AG04450 (cell line): ENCODE measurements at regions not wholly inside any gene's neighbourhood (a gene's known extent, or its start where the extent isn't known, plus 50 kb on each side); places are given as distances from the start of the nearest gene placed in this dataset.
"Not testable (repeated sequence)": the region's sequence is repeated elsewhere in the genome, so short reads cannot be mapped to it uniquely, and the experiment has no call there.

Experiments
- CTCF ChIA-PET: fragments of 300-600, 350-600 bp; formaldehyde crosslinking; extraction: SDS; loops from one replicate; lab custom pipeline; 2022; ENCODE audit warnings: antibody characterized with exemption, inconsistent platforms; lab: Charles Lee
- POLR2A ChIA-PET: fragments of 350-600 bp; formaldehyde crosslinking; extraction: SDS; loops from one replicate; lab custom pipeline; 2021; ENCODE audit warnings: antibody characterized with exemption, inconsistent platforms; lab: Yijun Ruan, JAX
- DNase-seq: peaks from one replicate; pipeline ENCODE4 v3.0.0-alpha.2; 2011; ENCODE audit warnings: low read depth, low spot score
- H3K27ac ChIP-seq: one replicate; pipeline ENCODE4 v1.5.1; 2012; ENCODE audit warnings: low read depth, low read length, control low read depth
- H3K27me3 ChIP-seq: one replicate; pipeline ENCODE4 v1.6.0; 2012; ENCODE audit warnings: low read length; ENCODE audit not compliant: control insufficient read depth, insufficient read depth
- H3K4me3 ChIP-seq: 2 replicates; pipeline ENCODE4 v1.5.1; 2011; ENCODE audit warnings: mild to moderate bottlenecking, low read depth, low read length, control low read depth
- H3K9me3 ChIP-seq: 2 replicates; pipeline ENCODE4 v1.5.1; 2012; ENCODE audit warnings: low read length; ENCODE audit not compliant: control insufficient read depth, insufficient read depth
- CTCF ChIP-seq: IDR thresholded peaks from 2 replicates; pipeline ENCODE4 v1.5.1; 2011; ENCODE audit warnings: low read depth, low read length, control low read depth, inconsistent platforms

- no peaks in the 10 kb centered on the region for H3K27me3 ChIP-seq
- no peak for TF ChIP-seq CTCF
- CTCF ChIA-PET, result no interaction called here
- no peak overlapping the region for H3K4me3 ChIP-seq
- DNase-seq, result no peak
- H3K9me3 ChIP-seq, result no peaks in the 10 kb centered on the region
- POLR2A ChIA-PET, result no interaction called here
- H3K27ac ChIP-seq, result no peak overlapping the region
These were observed 207.6 kb downstream of the EMP1 start for GRCh38 chr12:13404111-13404628.

GRCh38 chr12:13391375-13391774 lies 194.8 kb downstream of the EMP1 start:
- H3K9me3 ChIP-seq, POLR2A ChIA-PET, DNase-seq, H3K27me3 ChIP-seq, H3K4me3 ChIP-seq, CTCF ChIA-PET, H3K27ac ChIP-seq: not testable (repeated sequence)

GRCh38 chr12:13390918-13391317 lies 194.4 kb downstream of the EMP1 start:
- CTCF ChIA-PET, result no interaction called here

GRCh38 chr12:13390381-13390861 lies 193.9 kb downstream of the EMP1 start:
- TF ChIP-seq CTCF, result no peak
- ChIA-PET CTCF (no interaction called here), POLR2A (no interaction called here)
- no peak for DNase-seq
- no peak overlapping the region for H3K27ac ChIP-seq
- no peak overlapping the region for H3K4me3 ChIP-seq
- no peaks in the 10 kb centered on the region for H3K27me3 ChIP-seq
- no peaks in the 10 kb centered on the region for H3K9me3 ChIP-seq

More at GRCh38 chr12:13390918-13391317, 194.4 kb downstream of the EMP1 start:
- Histone ChIP-seq H3K9me3 (no peaks in the 10 kb centered on the region), H3K4me3 (no peak overlapping the region), H3K27ac (no peak overlapping the region), H3K27me3 (no peaks in the 10 kb centered on the region)
- POLR2A ChIA-PET, result no interaction called here
- no peak for DNase-seq
- TF ChIP-seq CTCF, result no peak

- no peak overlapping the region for H3K4me3 ChIP-seq
- CTCF ChIA-PET, result no interaction called here
- no peaks in the 10 kb centered on the region for H3K9me3 ChIP-seq
- no peak overlapping the region for H3K27ac ChIP-seq
- TF ChIP-seq CTCF, result no peak
- H3K27me3 ChIP-seq, result no peaks in the 10 kb centered on the region
- no peak for DNase-seq
- POLR2A ChIA-PET, result no interaction called here
These were observed 190.6 kb downstream of the EMP1 start for GRCh38 chr12:13387101-13387500.
